AG04450 (cell line): ENCODE measurements at regions not wholly inside any gene's neighbourhood (a gene's known extent, or its start where the extent isn't known, plus 50 kb on each side); places are given as distances from the start of the nearest gene placed in this dataset.

Source experiments
- CTCF ChIA-PET: fragments of 300-600, 350-600 bp; formaldehyde crosslinking; extraction: SDS; loops from one replicate; lab custom pipeline; 2022; ENCODE audit warnings: antibody characterized with exemption, inconsistent platforms; lab: Charles Lee
- POLR2A ChIA-PET: fragments of 350-600 bp; formaldehyde crosslinking; extraction: SDS; loops from one replicate; lab custom pipeline; 2021; ENCODE audit warnings: antibody characterized with exemption, inconsistent platforms; lab: Yijun Ruan, JAX
- DNase-seq: peaks from one replicate; pipeline ENCODE4 v3.0.0-alpha.2; 2011; ENCODE audit warnings: low read depth, low spot score
- H3K27ac ChIP-seq: one replicate; pipeline ENCODE4 v1.5.1; 2012; ENCODE audit warnings: low read depth, low read length, control low read depth
- H3K27me3 ChIP-seq: one replicate; pipeline ENCODE4 v1.6.0; 2012; ENCODE audit warnings: low read length; ENCODE audit not compliant: control insufficient read depth, insufficient read depth
- H3K4me3 ChIP-seq: 2 replicates; pipeline ENCODE4 v1.5.1; 2011; ENCODE audit warnings: mild to moderate bottlenecking, low read depth, low read length, control low read depth
- H3K9me3 ChIP-seq: 2 replicates; pipeline ENCODE4 v1.5.1; 2012; ENCODE audit warnings: low read length; ENCODE audit not compliant: control insufficient read depth, insufficient read depth
- TF ChIP-seq, protein P1 (sequence below): IDR thresholded peaks from 2 replicates; pipeline ENCODE4 v1.5.1; 2011; ENCODE audit warnings: low read depth, low read length, control low read depth, inconsistent platforms

DNA sequence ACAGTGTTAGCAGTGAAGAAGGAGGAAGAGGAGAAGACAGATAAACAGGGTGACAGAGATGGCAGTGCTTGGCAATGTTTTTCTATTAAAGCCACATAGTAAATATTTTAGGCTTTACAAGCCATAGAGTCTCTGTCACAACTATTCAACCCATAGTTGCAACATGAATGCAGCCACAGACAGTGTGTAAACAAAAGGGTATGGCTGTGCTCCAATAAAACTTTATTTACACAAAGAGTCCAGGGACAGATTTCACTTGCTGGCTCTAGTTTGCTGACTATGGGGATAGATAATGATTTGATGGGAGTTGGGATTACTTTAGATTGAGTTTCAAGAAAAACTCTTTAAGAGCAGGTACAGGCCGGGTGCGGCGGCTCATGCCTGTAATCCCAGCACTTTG lies 224.8 kb upstream of the SEMA6A start:
- Histone ChIP-seq H3K4me3 (no peak overlapping the region), H3K9me3 (peaks cover 16% of the 10 kb centered on the region), H3K27me3 (no peaks in the 10 kb centered on the region), H3K27ac (no peak overlapping the region)
- DNase-seq = no peak
- ChIA-PET CTCF (no interaction called here), POLR2A (no interaction called here)
- TF ChIP-seq, protein P1, sequence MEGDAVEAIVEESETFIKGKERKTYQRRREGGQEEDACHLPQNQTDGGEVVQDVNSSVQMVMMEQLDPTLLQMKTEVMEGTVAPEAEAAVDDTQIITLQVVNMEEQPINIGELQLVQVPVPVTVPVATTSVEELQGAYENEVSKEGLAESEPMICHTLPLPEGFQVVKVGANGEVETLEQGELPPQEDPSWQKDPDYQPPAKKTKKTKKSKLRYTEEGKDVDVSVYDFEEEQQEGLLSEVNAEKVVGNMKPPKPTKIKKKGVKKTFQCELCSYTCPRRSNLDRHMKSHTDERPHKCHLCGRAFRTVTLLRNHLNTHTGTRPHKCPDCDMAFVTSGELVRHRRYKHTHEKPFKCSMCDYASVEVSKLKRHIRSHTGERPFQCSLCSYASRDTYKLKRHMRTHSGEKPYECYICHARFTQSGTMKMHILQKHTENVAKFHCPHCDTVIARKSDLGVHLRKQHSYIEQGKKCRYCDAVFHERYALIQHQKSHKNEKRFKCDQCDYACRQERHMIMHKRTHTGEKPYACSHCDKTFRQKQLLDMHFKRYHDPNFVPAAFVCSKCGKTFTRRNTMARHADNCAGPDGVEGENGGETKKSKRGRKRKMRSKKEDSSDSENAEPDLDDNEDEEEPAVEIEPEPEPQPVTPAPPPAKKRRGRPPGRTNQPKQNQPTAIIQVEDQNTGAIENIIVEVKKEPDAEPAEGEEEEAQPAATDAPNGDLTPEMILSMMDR = no peak

DNA sequence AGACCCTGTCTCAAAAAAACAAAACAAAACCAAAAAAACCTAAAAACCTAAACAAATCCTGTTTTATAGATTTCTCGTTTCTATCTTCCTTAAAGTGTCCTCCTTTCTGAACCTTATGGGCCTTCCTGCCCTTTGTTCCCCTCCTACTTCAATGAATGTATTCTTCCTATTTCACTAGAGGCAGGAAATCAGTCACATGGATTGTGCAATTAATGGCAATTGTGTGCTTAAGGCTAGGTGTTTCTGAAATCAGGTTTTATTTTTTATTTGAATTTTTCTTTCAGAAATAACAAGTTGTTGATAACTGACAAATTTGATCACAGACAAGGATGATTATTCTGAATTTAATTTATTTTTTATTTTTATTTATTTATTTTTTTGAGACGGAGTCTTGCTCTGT lies 220.6 kb upstream of the SEMA6A start:
- DNase-seq = no peak
- Histone ChIP-seq H3K27ac (no peak overlapping the region), H3K27me3 (no peaks in the 10 kb centered on the region), H3K4me3 (no peak overlapping the region), H3K9me3 (peaks cover 19% of the 10 kb centered on the region)
- ChIA-PET POLR2A (no interaction called here), CTCF (no interaction called here)
- TF ChIP-seq, protein P1 = no peak

DNA sequence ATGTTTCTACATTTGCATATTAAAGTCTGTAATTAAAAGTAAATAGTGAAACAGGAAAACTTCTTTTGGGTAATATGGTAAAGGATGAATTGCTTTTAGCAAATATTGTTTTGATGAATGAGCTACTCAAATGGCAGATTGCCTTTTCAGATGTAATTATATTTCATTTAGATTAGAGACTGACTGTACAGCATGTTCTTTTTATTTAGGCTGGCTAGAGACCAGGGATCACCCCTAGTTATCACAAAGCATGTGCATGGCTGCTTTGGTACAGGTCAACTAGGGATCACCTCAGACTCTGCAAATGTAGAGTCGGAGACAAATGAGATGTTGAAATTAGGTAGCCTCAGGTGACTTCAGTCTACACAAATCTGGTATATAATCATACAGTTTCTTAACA lies 214.9 kb upstream of the SEMA6A start:
- Histone ChIP-seq H3K4me3 (no peak overlapping the region), H3K27me3 (no peaks in the 10 kb centered on the region), H3K9me3 (peaks cover 20% of the 10 kb centered on the region), H3K27ac (no peak overlapping the region)
- TF ChIP-seq, protein P1 = no peak
- CTCF ChIA-PET = no interaction called here
- POLR2A ChIA-PET = no interaction called here
- DNase-seq = no peak

DNA sequence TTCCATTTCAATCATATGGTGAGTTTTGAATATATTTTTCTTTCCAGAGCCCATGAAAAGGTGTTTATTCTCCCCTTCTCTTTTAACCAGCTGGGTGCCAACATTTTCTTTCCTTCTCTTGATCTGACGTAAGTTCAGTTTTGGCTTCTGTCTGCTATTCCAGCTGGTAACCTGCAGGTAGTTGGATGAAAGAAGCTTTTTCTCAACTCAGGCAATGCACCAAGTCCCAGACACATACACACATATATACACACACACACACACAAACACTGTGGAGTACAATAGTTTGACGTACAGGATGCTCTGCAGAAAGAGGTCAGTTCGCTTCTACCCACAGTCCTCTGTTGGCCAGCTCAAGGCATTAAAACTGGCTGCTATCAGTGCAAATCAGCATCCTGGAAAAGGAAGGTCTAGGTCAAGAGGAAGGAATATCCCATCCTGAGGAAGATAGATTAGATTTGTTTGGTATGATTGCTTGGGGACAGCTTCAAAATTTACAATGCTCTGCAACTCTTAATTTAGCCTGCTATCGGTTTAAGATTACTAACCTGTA lies 214.3 kb upstream of the SEMA6A start:
- Histone ChIP-seq H3K9me3 (peaks cover 19% of the 10 kb centered on the region), H3K27me3 (no peaks in the 10 kb centered on the region), H3K27ac (no peak overlapping the region), H3K4me3 (no peak overlapping the region)
- ChIA-PET POLR2A (no interaction called here), CTCF (no interaction called here)
- no peak for DNase-seq
- TF ChIP-seq, protein P1 = no peak

DNA sequence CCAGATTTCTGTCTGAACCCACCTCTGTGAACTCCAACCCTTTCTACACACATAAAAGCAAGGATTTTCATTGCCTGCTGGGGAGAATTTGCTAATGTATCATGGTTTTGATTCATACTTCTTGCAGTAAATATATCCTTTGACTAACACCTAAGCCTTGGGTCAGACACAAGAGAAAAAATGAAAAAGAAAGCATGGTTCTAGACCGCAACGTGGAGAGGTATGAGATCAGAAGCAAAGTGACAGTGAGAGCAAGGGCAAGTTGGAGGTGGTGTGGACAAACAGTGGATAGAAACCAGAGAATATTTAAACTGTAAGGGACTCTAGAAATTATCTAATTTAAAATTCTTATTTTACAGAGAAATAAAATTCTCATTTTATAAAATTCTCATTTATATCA lies 212.9 kb upstream of the SEMA6A start:
- CTCF ChIA-PET = no interaction called here
- Histone ChIP-seq H3K4me3 (no peak overlapping the region), H3K9me3 (peaks cover 15% of the 10 kb centered on the region; the same call in 1 of the 2 replicates), H3K27ac (no peak overlapping the region), H3K27me3 (no peaks in the 10 kb centered on the region)
- DNase-seq = no peak
- TF ChIP-seq, protein P1 = no peak
- POLR2A ChIA-PET = no interaction called here
